ENCODE measurements at regions not wholly inside any gene's neighbourhood (a gene's known extent, or its start where the extent isn't known, plus 50 kb on each side); places are given as distances from the start of the nearest gene placed in this dataset.

GRCh38 chr5:73291873-73292272 lies 118.9 kb downstream of the TMEM174 start:
- no peak for TF ChIP-seq POLR2A (IDR thresholded peaks at IDR 0.05; ENCODE audit: low read length)
- TF ChIP-seq GATA1 (IDR thresholded peaks at IDR 0.05; ENCODE audit: low read depth, low read length), result no peak
- DNase-seq, result no peak

- DNase-seq, result no peak
Measured at GRCh38 chr5:73290242-73290641, 117.2 kb downstream of the TMEM174 start.

GRCh38 chr5:73288803-73289720 lies 116.1 kb downstream of the TMEM174 start:
- no peak for DNase-seq
- TF ChIP-seq GATA1 (IDR thresholded peaks at IDR 0.05; ENCODE audit: low read depth, low read length) (no peak), POLR2A (IDR thresholded peaks at IDR 0.05; ENCODE audit: low read length) (no peak)

More at GRCh38 chr5:73290242-73290641, 117.2 kb downstream of the TMEM174 start:
- TF ChIP-seq POLR2A (IDR thresholded peaks at IDR 0.05; ENCODE audit: low read length) (no peak), GATA1 (IDR thresholded peaks at IDR 0.05; ENCODE audit: low read depth, low read length) (no peak)

- no peak for DNase-seq
Measured at GRCh38 chr5:73286896-73287295, 113.9 kb downstream of the TMEM174 start.

GRCh38 chr5:73284985-73285384 lies 112.0 kb downstream of the TMEM174 start:
- no peak for DNase-seq
- TF ChIP-seq GATA1 (IDR thresholded peaks at IDR 0.05; ENCODE audit: low read depth, low read length), result no peak
- TF ChIP-seq POLR2A (IDR thresholded peaks at IDR 0.05; ENCODE audit: low read length), result no peak

More at GRCh38 chr5:73286896-73287295, 113.9 kb downstream of the TMEM174 start:
- no peak for TF ChIP-seq GATA1 (IDR thresholded peaks at IDR 0.05; ENCODE audit: low read depth, low read length)
- TF ChIP-seq POLR2A (IDR thresholded peaks at IDR 0.05; ENCODE audit: low read length), result no peak

- TF ChIP-seq POLR2A (IDR thresholded peaks at IDR 0.05; ENCODE audit: low read length) (no peak), GATA1 (IDR thresholded peaks at IDR 0.05; ENCODE audit: low read depth, low read length) (no peak)
- DNase-seq, result no peak
Measured at GRCh38 chr5:73284220-73284795, 111.3 kb downstream of the TMEM174 start.

- TF ChIP-seq GATA1 (IDR thresholded peaks at IDR 0.05; ENCODE audit: low read depth, low read length), result no peak
- no peak for TF ChIP-seq POLR2A (IDR thresholded peaks at IDR 0.05; ENCODE audit: low read length)
- DNase-seq, result no peak
Measured at GRCh38 chr5:73282923-73283322, 109.9 kb downstream of the TMEM174 start.

- no peak for TF ChIP-seq GATA1 (IDR thresholded peaks at IDR 0.05; ENCODE audit: low read depth, low read length)
- TF ChIP-seq POLR2A (IDR thresholded peaks at IDR 0.05; ENCODE audit: low read length), result no peak
Measured at GRCh38 chr5:73282383-73282782, 109.4 kb downstream of the TMEM174 start.

GRCh38 chr5:73280821-73281746 lies 108.1 kb downstream of the TMEM174 start:
- TF ChIP-seq POLR2A (IDR thresholded peaks at IDR 0.05; ENCODE audit: low read length), result no peak
- TF ChIP-seq GATA1 (IDR thresholded peaks at IDR 0.05; ENCODE audit: low read depth, low read length), result no peak
- DNase-seq, result no peak

More at GRCh38 chr5:73282383-73282782, 109.4 kb downstream of the TMEM174 start:
- DNase-seq, result no peak

- TF ChIP-seq POLR2A (IDR thresholded peaks at IDR 0.05; ENCODE audit: low read length) (no peak), GATA1 (IDR thresholded peaks at IDR 0.05; ENCODE audit: low read depth, low read length) (no peak)
- no peak for DNase-seq
Measured at GRCh38 chr5:73280386-73280785, 107.4 kb downstream of the TMEM174 start.

- no peak for DNase-seq
Measured at GRCh38 chr5:73279805-73280204, 106.8 kb downstream of the TMEM174 start.

GRCh38 chr5:73278693-73279092 lies 105.7 kb downstream of the TMEM174 start:
- no peak for DNase-seq
- TF ChIP-seq GATA1 (IDR thresholded peaks at IDR 0.05; ENCODE audit: low read depth, low read length) (no peak), POLR2A (IDR thresholded peaks at IDR 0.05; ENCODE audit: low read length) (no peak)

More at GRCh38 chr5:73279805-73280204, 106.8 kb downstream of the TMEM174 start:
- TF ChIP-seq GATA1 (IDR thresholded peaks at IDR 0.05; ENCODE audit: low read depth, low read length) (no peak), POLR2A (IDR thresholded peaks at IDR 0.05; ENCODE audit: low read length) (no peak)

- TF ChIP-seq POLR2A (IDR thresholded peaks at IDR 0.05; ENCODE audit: low read length) (no peak), GATA1 (IDR thresholded peaks at IDR 0.05; ENCODE audit: low read depth, low read length) (no peak)
- no peak for DNase-seq
Measured at GRCh38 chr5:73274881-73275663, 102.1 kb downstream of the TMEM174 start.

All from erythroblast (primary cell).